GM13976 (cell line): ENCODE measurements at regions not wholly inside any gene's neighbourhood (a gene's known extent, or its start where the extent isn't known, plus 50 kb on each side); places are given as distances from the start of the nearest gene placed in this dataset.

Experiments used
- DNase-seq: peaks from one replicate; pipeline ENCODE4 v3.0.0; 2012; ENCODE audit warnings: low spot score
- in situ Hi-C: fragments of 300-500 bp; cut with MboI; formaldehyde crosslinking; loops from one replicate; pipeline ENCODE4 v1.12.0; 2022; ENCODE audit warnings: low sequenced_read_pairs, mixed read lengths, inconsistent platforms; ENCODE audit not compliant: unreplicated experiment
- TF ChIP-seq, protein P1 (sequence below): IDR thresholded peaks from 2 replicates; pipeline ENCODE4 v1.5.1; 2012; ENCODE audit warnings: borderline replicate concordance, mild to moderate bottlenecking; ENCODE audit not compliant: insufficient read depth; ENCODE audit errors: extremely low read depth, missing control alignments, control extremely low read depth

GRCh38 chr6:115577270-115577669 is 483.4 kb downstream of the FRK start:
- no peak for DNase-seq
- in situ Hi-C loops, result no loop called here
- TF ChIP-seq, protein P1, sequence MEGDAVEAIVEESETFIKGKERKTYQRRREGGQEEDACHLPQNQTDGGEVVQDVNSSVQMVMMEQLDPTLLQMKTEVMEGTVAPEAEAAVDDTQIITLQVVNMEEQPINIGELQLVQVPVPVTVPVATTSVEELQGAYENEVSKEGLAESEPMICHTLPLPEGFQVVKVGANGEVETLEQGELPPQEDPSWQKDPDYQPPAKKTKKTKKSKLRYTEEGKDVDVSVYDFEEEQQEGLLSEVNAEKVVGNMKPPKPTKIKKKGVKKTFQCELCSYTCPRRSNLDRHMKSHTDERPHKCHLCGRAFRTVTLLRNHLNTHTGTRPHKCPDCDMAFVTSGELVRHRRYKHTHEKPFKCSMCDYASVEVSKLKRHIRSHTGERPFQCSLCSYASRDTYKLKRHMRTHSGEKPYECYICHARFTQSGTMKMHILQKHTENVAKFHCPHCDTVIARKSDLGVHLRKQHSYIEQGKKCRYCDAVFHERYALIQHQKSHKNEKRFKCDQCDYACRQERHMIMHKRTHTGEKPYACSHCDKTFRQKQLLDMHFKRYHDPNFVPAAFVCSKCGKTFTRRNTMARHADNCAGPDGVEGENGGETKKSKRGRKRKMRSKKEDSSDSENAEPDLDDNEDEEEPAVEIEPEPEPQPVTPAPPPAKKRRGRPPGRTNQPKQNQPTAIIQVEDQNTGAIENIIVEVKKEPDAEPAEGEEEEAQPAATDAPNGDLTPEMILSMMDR, result no peak

DNA sequence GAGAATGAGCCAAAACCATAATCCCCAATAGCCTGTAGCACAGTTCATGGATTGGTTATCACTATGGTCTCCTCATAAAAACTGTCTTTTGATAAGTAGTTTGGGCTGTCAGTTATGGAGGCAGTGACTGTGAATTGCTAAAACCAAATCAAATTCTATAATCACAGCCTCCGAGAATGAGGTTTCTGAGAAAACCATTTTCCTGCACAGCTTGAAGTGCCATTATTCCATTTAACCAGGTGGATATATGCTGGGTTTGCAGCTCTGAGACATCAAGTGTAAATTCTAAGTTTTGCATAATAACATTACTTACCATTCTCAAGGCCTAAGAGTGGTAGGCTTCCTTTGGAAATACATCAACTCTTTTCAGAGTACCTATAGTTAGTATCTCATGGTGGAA is 485.4 kb downstream of the FRK start:
- no peak for DNase-seq
- TF ChIP-seq, protein P1, result no peak
- in situ Hi-C loops, result no loop called here

GRCh38 chr6:115573861-115574260 is 486.8 kb downstream of the FRK start:
- TF ChIP-seq, protein P1, result no peak
- in situ Hi-C loops, result no loop called here
- DNase-seq, result no peak

DNA sequence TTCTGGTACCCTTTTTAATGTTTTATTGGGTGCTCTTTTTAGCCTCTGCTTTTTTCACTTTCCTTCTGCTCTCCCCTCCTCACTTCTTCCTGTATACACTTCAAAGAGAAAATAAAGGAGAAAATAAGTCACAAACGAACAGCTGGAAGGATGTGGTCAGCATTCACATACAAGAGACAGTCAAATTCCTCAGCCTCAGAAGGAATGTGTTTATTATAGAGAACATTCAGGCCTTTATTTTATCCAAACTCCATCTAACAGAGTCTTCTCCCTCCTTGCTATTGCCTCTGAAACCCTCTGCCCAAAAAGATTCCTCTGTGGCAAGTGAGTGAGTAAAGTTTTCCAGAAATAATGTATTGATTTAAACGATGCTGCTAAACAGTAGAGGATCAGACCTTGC is 490.4 kb downstream of the FRK start:
- TF ChIP-seq, protein P1, result no peak
- in situ Hi-C loops, result no loop called here
- no peak for DNase-seq

DNA sequence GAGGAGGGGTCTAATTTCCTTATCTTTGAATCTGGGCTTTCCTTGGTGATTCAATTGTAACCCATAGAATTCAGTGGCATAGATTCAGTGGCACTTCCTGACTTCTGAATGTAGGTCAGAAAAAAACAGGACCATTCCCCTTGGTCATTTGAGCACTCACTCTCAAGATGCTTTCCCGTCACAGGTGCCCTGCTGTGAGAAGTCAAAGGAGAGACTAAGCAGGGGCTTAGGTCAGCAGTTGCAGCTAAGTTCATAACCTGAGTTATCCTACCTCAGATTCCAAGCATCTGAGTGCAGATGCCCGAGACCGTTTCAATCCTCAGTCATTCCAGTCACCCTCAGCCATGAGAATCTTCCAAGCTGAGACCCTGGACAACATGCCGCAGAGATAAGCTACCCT is 506.6 kb downstream of the FRK start:
- in situ Hi-C loops, result no loop called here
- TF ChIP-seq, protein P1, result no peak
- no peak for DNase-seq

GRCh38 chr6:115551527-115551926 is 509.2 kb downstream of the FRK start:
- no peak for DNase-seq
- TF ChIP-seq, protein P1, result no peak
- in situ Hi-C loops, result no loop called here

DNA sequence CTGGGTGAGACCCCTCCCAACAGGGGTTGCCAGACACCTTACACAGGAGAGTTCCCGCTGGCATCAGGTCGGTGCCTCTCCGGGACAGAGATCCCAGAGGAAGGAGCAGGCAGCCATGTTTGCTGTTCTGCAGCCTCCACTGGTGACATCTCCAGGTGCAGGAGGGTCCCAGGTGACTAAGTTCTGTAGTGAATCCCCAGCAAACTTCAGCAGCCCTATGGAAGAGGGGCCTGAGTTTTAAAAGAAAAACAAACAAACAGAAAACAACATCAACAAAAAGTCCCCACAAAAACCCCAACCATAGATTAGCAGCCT is 515.1 kb downstream of the FRK start:
- TF ChIP-seq, protein P1, result no peak
- DNase-seq, result no peak
- in situ Hi-C loops, result no loop called here
